B cell (primary cell): ENCODE measurements at regions not wholly inside any gene's neighbourhood (a gene's known extent, or its start where the extent isn't known, plus 50 kb on each side); places are given as distances from the start of the nearest gene placed in this dataset.

ENCODE experiments used
- ATAC-seq: fragments of 200-7000 bp; cut with Tn5 transposase; one replicate; pipeline ENCODE4 v1.10.0; 2021; ENCODE audit warnings: low read depth, mild to moderate bottlenecking, moderate number of reproducible peaks, moderate library complexity
- CTCF ChIA-PET: fragments of 350-600 bp; sonication (Branson Sonifier 250); formaldehyde crosslinking; loops from one replicate; lab custom pipeline; 2021; ENCODE audit warnings: antibody characterized with exemption, inconsistent platforms; lab: Charles Lee
- POLR2A ChIA-PET: fragments of 350-600 bp; sonication (Branson Sonifier 250); formaldehyde crosslinking; loops from one replicate; lab custom pipeline; 2021; ENCODE audit warnings: antibody characterized with exemption; lab: Charles Lee
- DNase-seq: peaks from one replicate; pipeline ENCODE4 v3.0.0; 2013
- H2AFZ ChIP-seq: 2 replicates; pipeline ENCODE4 v1.6.1; 2012; ENCODE audit warnings: mild to moderate bottlenecking, low read depth, low read length; ENCODE audit not compliant: insufficient read depth, poor library complexity, severe bottlenecking
- H3K27ac ChIP-seq, 2 donors: 1 replicate in 1 of 2; 2 replicates in 1 of 2; pipeline ENCODE4 v1.5.1; 2012 to 2013; ENCODE audit warnings: low read length in 2 of 2, mild to moderate bottlenecking in 2 of 2, moderate library complexity in 1 of 2
- H3K27me3 ChIP-seq, 4 experiments: fragments of 200-600 bp in 1 of 4; sonication (generic) in 1 of 4; replicated peaks in 1 of 4; 1 replicate in 2 of 4; 2 replicates in 2 of 4; pipeline versions ENCODE4 v1.6.1 to v1.7.0; 2013 to 2016; ENCODE audit warnings: low read length in 3 of 4, mild to moderate bottlenecking in 2 of 4, mixed read lengths in 1 of 4, moderate library complexity in 1 of 4; ENCODE audit not compliant: insufficient read depth in 4 of 4, control insufficient read depth in 3 of 4; ENCODE audit errors: control extremely low read depth in 1 of 4
- H3K36me3 ChIP-seq, 2 experiments: replicated peaks in 1 of 2; 1 replicate in 1 of 2; 2 replicates in 1 of 2; pipeline versions ENCODE4 v1.6.1 to v1.7.1; 2013; ENCODE audit warnings: low read length in 1 of 2; ENCODE audit not compliant: insufficient read depth in 2 of 2, control insufficient read depth in 1 of 2; ENCODE audit errors: control extremely low read depth in 1 of 2, extremely low read depth in 1 of 2
- H3K4me1 ChIP-seq, 2 donors: fragments of 200-600 bp in 1 of 2; sonication (generic) in 1 of 2; 1 replicate in 1 of 2; 2 replicates in 1 of 2; pipeline versions ENCODE4 v1.5.1 to v1.6.1; 2013 to 2017; ENCODE audit warnings: low read length in 2 of 2; ENCODE audit not compliant: control insufficient read depth in 2 of 2, insufficient read depth in 2 of 2
- H3K4me2 ChIP-seq: replicated peaks from 2 replicates; pipeline ENCODE3; 2012; ENCODE audit warnings: mild to moderate bottlenecking, low read depth, low read length; ENCODE audit not compliant: poor library complexity, severe bottlenecking
- H3K4me3 ChIP-seq, 5 experiments: fragments of 200-600 bp in 1 of 5; sonication (generic) in 1 of 5; 1 replicate in 3 of 5; 2 replicates in 2 of 5; pipeline versions ENCODE4 v1.5.1 to v1.7.0; 2011 to 2016; ENCODE audit warnings: low read length in 4 of 5, mild to moderate bottlenecking in 4 of 5, low read depth in 2 of 5, control low read depth in 1 of 5, moderate library complexity in 1 of 5; ENCODE audit not compliant: insufficient read depth in 1 of 5; ENCODE audit errors: control extremely low read depth in 1 of 5, extremely low read depth in 1 of 5
- H3K79me2 ChIP-seq: fragments of 200-600 bp; sonication (generic); one replicate; pipeline ENCODE4 v1.6.0; 2016; ENCODE audit warnings: low read length; ENCODE audit not compliant: control insufficient read depth, insufficient read depth
- H3K9ac ChIP-seq: fragments of 200-600 bp; sonication (generic); 2 replicates; pipeline ENCODE4 v1.6.1; 2017; ENCODE audit warnings: mild to moderate bottlenecking, low read length, moderate library complexity
- H3K9me3 ChIP-seq, 3 donors: one replicate each; pipeline versions ENCODE4 v1.6.1 to v1.7.1; 2013; ENCODE audit warnings: low read length in 2 of 3; ENCODE audit not compliant: control insufficient read depth in 2 of 3, insufficient read depth in 1 of 3; ENCODE audit errors: control extremely low read depth in 1 of 3
- H4K20me1 ChIP-seq: 2 replicates; pipeline ENCODE4 v1.6.0; 2012; ENCODE audit warnings: mild to moderate bottlenecking, low read length; ENCODE audit not compliant: insufficient read depth, control insufficient read depth, poor library complexity, severe bottlenecking
- H3K27ac Mint-ChIP-seq: one replicate; pipeline ENCODE4 v1.8.0; 2021; ENCODE audit warnings: mixed read lengths
- H3K27me3 Mint-ChIP-seq: one replicate; pipeline ENCODE4 v1.8.0; 2021; ENCODE audit warnings: mixed read lengths
- H3K4me1 Mint-ChIP-seq: one replicate; pipeline ENCODE4 v1.8.0; 2021; ENCODE audit warnings: mixed read lengths
- H3K4me3 Mint-ChIP-seq: one replicate; pipeline ENCODE4 v1.8.0; 2021; ENCODE audit warnings: mixed read lengths
- H3K9me3 Mint-ChIP-seq: one replicate; pipeline ENCODE4 v1.8.0; 2022; ENCODE audit warnings: mixed read lengths; ENCODE audit not compliant: insufficient read depth
- EZH2 ChIP-seq: IDR thresholded peaks from 2 replicates; pipeline ENCODE4 v1.6.1; 2012; ENCODE audit warnings: borderline replicate concordance, low read depth, mild to moderate bottlenecking, moderate library complexity, low read length; ENCODE audit not compliant: insufficient read depth, poor library complexity, severe bottlenecking
- WGBS: methylation state at CpG from one replicate; pipeline ENCODE4 v1.1.5; 2013; ENCODE audit warnings: missing lambda C conversion rate; ENCODE audit not compliant: insufficient coverage; 5-methylcytosine and 5-hydroxymethylcytosine counted together
- intact Hi-C: fragments of 100-400 bp; cut with micrococcal nuclease; formaldehyde crosslinking; loops from one replicate; pipeline ENCODE4 v1.10.0; 2022
- TF ChIP-seq, protein P1 (sequence below): fragments of 200-600 bp; IDR thresholded peaks from one replicate; pipeline ENCODE4 v1.8.0; 2022; ENCODE audit warnings: antibody characterized with exemption, mild to moderate bottlenecking

DNA sequence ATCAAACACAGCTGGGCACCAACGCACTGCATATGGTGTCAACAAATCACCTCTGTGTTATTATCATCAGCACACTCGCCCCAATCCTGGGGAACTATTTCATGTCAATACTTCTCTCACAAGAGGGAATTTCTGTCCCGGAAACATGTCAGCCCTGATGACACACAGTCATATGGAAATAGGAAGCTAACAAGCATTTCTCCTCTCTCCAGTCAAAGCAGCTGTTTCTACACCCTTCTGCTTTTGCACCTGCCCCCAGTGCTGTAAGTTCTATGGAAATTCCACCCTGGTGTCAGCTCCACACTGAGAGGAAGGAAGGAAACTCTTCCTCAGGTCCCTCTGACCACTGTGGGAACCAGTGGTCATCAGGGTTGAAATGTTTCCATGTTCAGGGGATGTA lies 447.6 kb upstream of the ID2 start:
- H3K27ac Mint-ChIP-seq, result no peak overlapping the region
- no peak overlapping the region for H3K4me3 Mint-ChIP-seq
- H3K4me1 Mint-ChIP-seq, result peaks cover 12% of the 10 kb centered on the region
- intact Hi-C loops, result no loop called here
- peaks cover 0 to 41% (median 25%) of the 10 kb centered on the region in 4 experiments for H3K27me3 ChIP-seq
- H3K36me3 ChIP-seq, result no peaks in the 10 kb centered on the region
- TF ChIP-seq EZH2, result no peak
- no peak overlapping the region for H3K9ac ChIP-seq
- 57% methylated on average over 1 of the region's 3 CpGs for WGBS
- CTCF ChIA-PET, result no interaction called here
- H3K9me3 ChIP-seq, result no peaks in the 10 kb centered on the region
- no peak overlapping the region for H3K4me2 ChIP-seq
- H3K4me1 ChIP-seq, result peaks cover 15 to 16% of the 10 kb centered on the region in 2 donors
- H3K79me2 ChIP-seq, result no peaks in the 10 kb centered on the region
- H3K9me3 Mint-ChIP-seq, result no peaks in the 10 kb centered on the region
- ATAC-seq (no peak), DNase-seq (no peak)
- no peak overlapping the region for H3K4me3 ChIP-seq
- H3K27me3 Mint-ChIP-seq, result peaks cover 58% of the 10 kb centered on the region
- no peaks in the 10 kb centered on the region for H4K20me1 ChIP-seq
- POLR2A ChIA-PET, result no interaction called here
- H2AFZ ChIP-seq, result no peak overlapping the region
- no peak overlapping the region for H3K27ac ChIP-seq

DNA sequence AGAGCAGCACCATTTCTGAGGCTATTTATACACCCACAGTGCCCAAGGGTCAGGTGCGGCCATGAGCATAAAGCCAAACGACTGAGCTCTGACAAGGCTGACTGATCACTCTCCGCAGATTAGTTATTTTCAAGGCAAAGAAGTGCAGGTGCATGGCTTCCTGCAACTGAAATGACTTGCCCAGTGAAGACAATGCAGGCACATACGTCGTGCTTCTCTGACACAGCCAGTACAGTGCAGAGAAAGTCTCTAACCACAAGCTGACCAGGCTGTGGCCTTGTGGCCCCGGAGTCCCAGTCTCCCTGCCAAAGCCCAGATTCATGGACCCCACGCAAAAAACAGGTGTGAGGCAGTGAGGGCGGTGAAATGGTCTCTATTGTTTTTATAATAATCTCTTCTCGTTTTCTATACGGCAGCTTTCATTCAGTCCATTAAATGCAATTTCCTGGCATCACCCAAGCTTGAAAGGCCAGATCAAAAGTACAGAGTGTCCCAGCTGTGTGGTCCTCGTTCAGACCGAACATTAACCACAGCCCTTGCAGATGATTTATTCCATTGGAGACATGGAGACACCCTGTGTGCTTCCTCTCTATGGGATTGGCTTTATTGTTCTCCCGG lies 447.0 kb upstream of the ID2 start:
- peaks cover 12% of the 10 kb centered on the region for H3K4me1 Mint-ChIP-seq
- no peak overlapping the region for H2AFZ ChIP-seq
- 4% methylated on average over 8 of the region's 13 CpGs for WGBS
- no peak overlapping the region for H3K27ac ChIP-seq
- no peak for TF ChIP-seq EZH2
- TF ChIP-seq, protein P1, sequence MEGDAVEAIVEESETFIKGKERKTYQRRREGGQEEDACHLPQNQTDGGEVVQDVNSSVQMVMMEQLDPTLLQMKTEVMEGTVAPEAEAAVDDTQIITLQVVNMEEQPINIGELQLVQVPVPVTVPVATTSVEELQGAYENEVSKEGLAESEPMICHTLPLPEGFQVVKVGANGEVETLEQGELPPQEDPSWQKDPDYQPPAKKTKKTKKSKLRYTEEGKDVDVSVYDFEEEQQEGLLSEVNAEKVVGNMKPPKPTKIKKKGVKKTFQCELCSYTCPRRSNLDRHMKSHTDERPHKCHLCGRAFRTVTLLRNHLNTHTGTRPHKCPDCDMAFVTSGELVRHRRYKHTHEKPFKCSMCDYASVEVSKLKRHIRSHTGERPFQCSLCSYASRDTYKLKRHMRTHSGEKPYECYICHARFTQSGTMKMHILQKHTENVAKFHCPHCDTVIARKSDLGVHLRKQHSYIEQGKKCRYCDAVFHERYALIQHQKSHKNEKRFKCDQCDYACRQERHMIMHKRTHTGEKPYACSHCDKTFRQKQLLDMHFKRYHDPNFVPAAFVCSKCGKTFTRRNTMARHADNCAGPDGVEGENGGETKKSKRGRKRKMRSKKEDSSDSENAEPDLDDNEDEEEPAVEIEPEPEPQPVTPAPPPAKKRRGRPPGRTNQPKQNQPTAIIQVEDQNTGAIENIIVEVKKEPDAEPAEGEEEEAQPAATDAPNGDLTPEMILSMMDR, result no peak
- no peak for ATAC-seq
- H3K27me3 Mint-ChIP-seq, result peaks cover 59% of the 10 kb centered on the region
- H3K4me3 Mint-ChIP-seq, result peak overlapping the region; percentile 10
- H3K27ac Mint-ChIP-seq, result no peak overlapping the region
- H3K4me1 ChIP-seq, result peaks cover 13 to 15% of the 10 kb centered on the region in 2 donors
- no peaks in the 10 kb centered on the region for H4K20me1 ChIP-seq
- peak overlapping the region; percentile 39 for H3K4me2 ChIP-seq
- intact Hi-C loops, result no loop called here
- peak overlapping the region; percentile 9 for H3K9ac ChIP-seq
- no peak for DNase-seq
- H3K79me2 ChIP-seq, result no peaks in the 10 kb centered on the region
- H3K4me3 ChIP-seq, result no peak overlapping the region
- H3K9me3 ChIP-seq, result no peaks in the 10 kb centered on the region
- no peaks in the 10 kb centered on the region for H3K9me3 Mint-ChIP-seq
- CTCF ChIA-PET, result no interaction called here
- H3K36me3 ChIP-seq, result no peaks in the 10 kb centered on the region
- POLR2A ChIA-PET, result no interaction called here
- peaks cover 0 to 44% (median 22%) of the 10 kb centered on the region in 4 experiments for H3K27me3 ChIP-seq
